Heart right ventricle (tissue), 16 donors: ENCODE measurements at regions not wholly inside any gene's neighbourhood (a gene's known extent, or its start where the extent isn't known, plus 50 kb on each side); places are given as distances from the start of the nearest gene placed in this dataset.

Experiments used
- ATAC-seq, 8 donors: fragments of 200-7000 bp; cut with Tn5 transposase; one replicate each; pipeline ENCODE4 v1.9.1; 2020; ENCODE audit warnings: mild to moderate bottlenecking in 8 of 8, moderate library complexity in 8 of 8, moderate number of reproducible peaks in 1 of 8
- DNase-seq, 2 donors: peaks; one replicate each; pipeline ENCODE4 v3.0.0-alpha.2; 2020
- H3K27ac ChIP-seq, 10 donors: fragments of 200-600 bp; sonication (generic) in 2 of 10; one replicate each; pipeline versions ENCODE4 v1.5.0 to v1.8.0; 2020 to 2022; ENCODE audit warnings: mild to moderate bottlenecking in 3 of 10
- H3K27me3 ChIP-seq, 7 donors: fragments of 200-600 bp; one replicate each; pipeline ENCODE4 v1.8.0; 2021 to 2022; ENCODE audit warnings: mild to moderate bottlenecking in 2 of 7
- H3K36me3 ChIP-seq, 9 donors: fragments of 200-600 bp; sonication (generic) in 1 of 9; one replicate each; pipeline versions ENCODE4 v1.5.0 to v1.8.0; 2020 to 2022; ENCODE audit warnings: mild to moderate bottlenecking in 2 of 9
- H3K4me1 ChIP-seq, 9 donors: fragments of 200-600 bp; sonication (generic) in 1 of 9; one replicate each; pipeline versions ENCODE4 v1.5.0 to v1.8.0; 2020 to 2022; ENCODE audit warnings: mild to moderate bottlenecking in 4 of 9
- H3K4me3 ChIP-seq, 10 donors: fragments of 200-600 bp; sonication (generic) in 2 of 10; one replicate each; pipeline versions ENCODE4 v1.5.0 to v1.8.0; 2020 to 2022; ENCODE audit warnings: mild to moderate bottlenecking in 7 of 10, moderate library complexity in 2 of 10
- H3K9me3 ChIP-seq, 11 donors: fragments of 200-600 bp in 10 of 11; sonication (generic) in 2 of 11; one replicate each; pipeline versions ENCODE4 v1.5.0 to v1.8.0; 2013 to 2022; ENCODE audit warnings: mild to moderate bottlenecking in 2 of 11, control low read depth in 1 of 11, moderate library complexity in 1 of 11
- whole genome bisulfite sequencing, 2 donors: extraction: QIAGEN DNeasy Blood & Tissue Kit; methylation state at CpG; one replicate each; pipeline ENCODE4 v1.1.7; 2013; ENCODE audit warnings: inconsistent platforms in 1 of 2; 5-methylcytosine and 5-hydroxymethylcytosine counted together
- intact Hi-C, 10 donors: fragments of 100-400 bp; cut with DNase I; formaldehyde crosslinking; loops; one replicate each; pipeline versions ENCODE4 v1.11.1 to v1.14.2; 2022
- TF ChIP-seq, protein P1 (sequence below), 9 donors: fragments of 200-600 bp; sonication (generic) in 2 of 9; IDR thresholded peaks; one replicate each; pipeline versions ENCODE4 v1.5.0 to v1.8.0; 2021 to 2022; ENCODE audit warnings: antibody characterized with exemption in 9 of 9, mild to moderate bottlenecking in 5 of 9, moderate library complexity in 1 of 9
- donor health status: Arrhythmogenic right ventricular cardiomyopathy.
- donor health status: ischemic (EF 13 %, LVEDD 7.1; RV severe dilation, severe dysfunction).
- donor health status: healthy with polysubstance abuse.
- donor health status: DM: no; HTN: yes; CAD: no.
- donor health status: DM: no; HTN: no; CAD: no.
- donor health status: ischemic (EF 25% LVEDD 6.9; RV normal size, moderate dysfunction).
- donor health status: ischemic (EF 25% LVEDD 5.7; RV mildly dilated, moderate dysfunction).
- donor health status: healthy.
- donor health status: DM: yes; HTN: yes; CAD: no.
- donor health status: Ischemic cardiomyopathy.
- donor health status: ischemic (EF 35%, LVEDD 5.7; RV mildly dilated, moderate dysfunction).
- donor health status: nonischemic (EF 11% LVEDD 7.7; RV severe dilation, severe dysfunction).
- donor health status: DM: yes; HTN: yes; CAD: no.
- donor health status: PGD.
- donor health status: ischemic (EF 29% LVEDD 5.4; RV normal size, mild dysfunction).
- donor health status: nonischemic (EF 23%, LVEDD 6.1; RV moderate dilation, normal function).

DNA sequence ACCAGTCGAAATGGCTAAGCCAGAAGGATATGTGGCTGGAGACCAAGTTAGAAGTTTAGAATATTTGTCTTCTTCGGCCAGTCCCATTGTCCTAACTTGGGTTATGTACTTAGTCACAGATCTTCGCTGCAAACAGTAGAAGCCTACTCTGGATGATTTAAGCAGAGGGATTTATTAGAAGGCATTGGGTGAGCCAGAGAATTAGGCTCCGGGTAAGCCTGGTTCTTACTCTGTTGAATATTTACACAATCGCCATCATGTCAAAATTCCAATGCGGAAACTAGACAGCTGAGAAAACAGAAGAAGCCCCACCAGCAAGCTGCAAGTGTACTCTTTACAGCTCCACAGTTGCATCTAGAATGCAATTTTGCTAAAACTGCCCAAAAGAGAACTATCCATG lies 276.6 kb downstream of the CMPK2 start:
- TF ChIP-seq, protein P1, sequence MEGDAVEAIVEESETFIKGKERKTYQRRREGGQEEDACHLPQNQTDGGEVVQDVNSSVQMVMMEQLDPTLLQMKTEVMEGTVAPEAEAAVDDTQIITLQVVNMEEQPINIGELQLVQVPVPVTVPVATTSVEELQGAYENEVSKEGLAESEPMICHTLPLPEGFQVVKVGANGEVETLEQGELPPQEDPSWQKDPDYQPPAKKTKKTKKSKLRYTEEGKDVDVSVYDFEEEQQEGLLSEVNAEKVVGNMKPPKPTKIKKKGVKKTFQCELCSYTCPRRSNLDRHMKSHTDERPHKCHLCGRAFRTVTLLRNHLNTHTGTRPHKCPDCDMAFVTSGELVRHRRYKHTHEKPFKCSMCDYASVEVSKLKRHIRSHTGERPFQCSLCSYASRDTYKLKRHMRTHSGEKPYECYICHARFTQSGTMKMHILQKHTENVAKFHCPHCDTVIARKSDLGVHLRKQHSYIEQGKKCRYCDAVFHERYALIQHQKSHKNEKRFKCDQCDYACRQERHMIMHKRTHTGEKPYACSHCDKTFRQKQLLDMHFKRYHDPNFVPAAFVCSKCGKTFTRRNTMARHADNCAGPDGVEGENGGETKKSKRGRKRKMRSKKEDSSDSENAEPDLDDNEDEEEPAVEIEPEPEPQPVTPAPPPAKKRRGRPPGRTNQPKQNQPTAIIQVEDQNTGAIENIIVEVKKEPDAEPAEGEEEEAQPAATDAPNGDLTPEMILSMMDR (IDR thresholded peaks at IDR 0.05) = no peak
- WGBS, 2 donors = 90 to 91% methylated on average over 6 of the region's 6 CpGs
- H3K27me3 ChIP-seq = no peaks in the 10 kb centered on the region
- no peaks in the 10 kb centered on the region for H3K36me3 ChIP-seq
- no peak overlapping the region for H3K27ac ChIP-seq
- DNase-seq = no peak
- ATAC-seq = no peak
- no peaks in the 10 kb centered on the region for H3K9me3 ChIP-seq
- intact Hi-C loops = no loop called here
- no peak overlapping the region for H3K4me3 ChIP-seq
- no peaks in the 10 kb centered on the region for H3K4me1 ChIP-seq

DNA sequence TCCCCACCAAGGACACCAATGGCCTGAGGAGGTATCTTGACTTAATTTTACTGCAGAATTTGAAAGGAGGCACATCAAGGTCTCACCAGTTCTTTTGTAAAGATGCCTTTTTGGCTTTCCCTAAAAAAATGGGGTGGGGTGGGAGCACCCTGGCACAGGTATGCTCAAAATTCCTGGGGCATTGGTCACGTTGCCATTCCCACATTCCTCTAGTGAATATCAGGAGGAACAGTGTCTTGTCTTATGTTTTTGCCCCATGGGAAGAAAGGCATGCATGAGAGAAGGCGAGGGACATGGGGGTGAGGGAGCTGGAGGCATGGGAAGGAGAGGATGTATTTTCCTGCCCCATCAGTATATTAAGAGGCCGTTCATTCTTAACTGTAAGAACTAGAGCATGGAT lies 275.3 kb downstream of the CMPK2 start:
- Histone ChIP-seq H3K4me1 (no peaks in the 10 kb centered on the region), H3K9me3 (no peaks in the 10 kb centered on the region), H3K27ac (no peak overlapping the region), H3K4me3 (no peak overlapping the region), H3K36me3 (no peaks in the 10 kb centered on the region), H3K27me3 (no peaks in the 10 kb centered on the region)
- DNase-seq (no peak), ATAC-seq (no peak)
- TF ChIP-seq, protein P1 (IDR thresholded peaks at IDR 0.05) = no peak
- intact Hi-C loops = no loop called here
- WGBS, 2 donors = 66 to 68% methylated on average over 3 of the region's 3 CpGs

DNA sequence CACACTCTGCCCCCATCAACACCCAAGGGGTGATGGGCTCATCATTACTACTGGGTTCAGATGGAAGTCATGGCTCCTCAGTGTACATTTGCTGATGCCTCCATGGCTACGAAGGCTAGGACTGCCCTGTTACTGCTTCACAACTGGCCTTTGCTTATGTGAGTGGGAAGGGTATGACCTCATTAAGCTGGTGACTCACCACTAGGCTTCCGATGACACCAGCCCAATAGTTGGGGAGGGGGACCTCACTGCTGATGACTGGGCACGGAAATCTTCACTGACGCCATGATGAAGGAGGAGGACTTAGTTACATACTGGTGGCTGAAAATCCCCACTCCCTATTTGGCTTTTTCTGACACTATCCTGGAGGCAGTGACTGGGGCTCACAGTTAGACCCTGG lies 263.2 kb downstream of the CMPK2 start:
- Histone ChIP-seq H3K9me3 (no peaks in the 10 kb centered on the region), H3K27ac (no peak overlapping the region), H3K4me3 (no peak overlapping the region), H3K4me1 (no peaks in the 10 kb centered on the region), H3K36me3 (no peaks in the 10 kb centered on the region), H3K27me3 (no peaks in the 10 kb centered on the region)
- DNase-seq = no peak
- TF ChIP-seq, protein P1 (IDR thresholded peaks at IDR 0.05) = no peak
- intact Hi-C loops = no loop called here
- ATAC-seq = no peak
- WGBS, 2 donors = 89% methylated on average over 4 of the region's 4 CpGs

DNA sequence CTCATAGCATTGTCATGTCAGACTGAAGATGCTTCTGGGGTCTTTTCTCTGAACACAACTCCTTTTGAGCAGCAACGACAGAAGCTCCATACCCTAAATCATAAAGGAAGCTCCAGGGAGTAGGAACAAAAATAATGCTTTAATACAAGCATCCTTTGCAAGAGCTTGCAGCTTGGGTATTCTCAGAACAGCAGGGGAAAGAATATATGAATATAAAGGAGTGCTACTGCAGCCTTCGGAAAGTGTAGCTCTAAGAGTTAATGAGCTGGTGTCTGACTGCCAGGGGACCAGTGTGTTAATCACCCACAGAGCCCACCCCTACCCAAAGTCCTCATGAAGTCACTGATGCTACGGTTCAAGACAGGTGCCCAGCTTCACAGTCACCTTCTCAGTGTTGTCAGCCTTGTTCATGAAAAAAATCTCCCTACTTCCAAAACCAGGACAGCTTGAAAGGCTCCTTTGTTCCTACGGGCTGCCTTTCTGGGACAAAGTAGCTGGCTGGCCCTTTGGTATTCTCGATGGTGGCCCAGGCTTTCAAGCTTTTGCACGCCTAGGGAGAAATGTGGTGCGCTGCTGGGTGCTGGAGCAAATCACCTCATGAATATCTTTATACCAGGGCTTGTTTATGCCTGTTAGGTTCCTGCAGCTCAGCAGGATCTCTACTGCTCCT lies 259.7 kb downstream of the CMPK2 start:
- Histone ChIP-seq H3K27ac (no peak overlapping the region), H3K4me1 (no peaks in the 10 kb centered on the region), H3K36me3 (no peaks in the 10 kb centered on the region), H3K9me3 (peaks cover 0 to 4% (median 0%) of the 10 kb centered on the region in 11 donors), H3K4me3 (no peak overlapping the region), H3K27me3 (no peaks in the 10 kb centered on the region)
- no peak for ATAC-seq
- TF ChIP-seq, protein P1 (IDR thresholded peaks at IDR 0.05) = no peak
- DNase-seq = no peak
- intact Hi-C loops = no loop called here
- 59 to 63% methylated on average over 7 of the region's 7 CpGs for WGBS, 2 donors
